OCI-LY7 (cell line): ENCODE measurements at regions not wholly inside any gene's neighbourhood (a gene's known extent, or its start where the extent isn't known, plus 50 kb on each side); places are given as distances from the start of the nearest gene placed in this dataset.

Experiments
- EZH2phosphoT487 ChIP-seq: fragments of 200-600 bp; sonication (generic); IDR thresholded peaks from 2 replicates; pipeline ENCODE4 v1.6.1; 2018; ENCODE audit warnings: low read depth, borderline replicate concordance, mild to moderate bottlenecking, mixed run types, antibody characterized with exemption, low read length, moderate library complexity, mixed read lengths
- TF ChIP-seq, protein P1 (sequence below): fragments of 200-600 bp; sonication (generic); conservative IDR thresholded peaks from 2 replicates; pipeline ENCODE4 v1.5.1; 2014; ENCODE audit warnings: mild to moderate bottlenecking, antibody characterized with exemption, low read length, moderate library complexity, mixed read lengths

DNA sequence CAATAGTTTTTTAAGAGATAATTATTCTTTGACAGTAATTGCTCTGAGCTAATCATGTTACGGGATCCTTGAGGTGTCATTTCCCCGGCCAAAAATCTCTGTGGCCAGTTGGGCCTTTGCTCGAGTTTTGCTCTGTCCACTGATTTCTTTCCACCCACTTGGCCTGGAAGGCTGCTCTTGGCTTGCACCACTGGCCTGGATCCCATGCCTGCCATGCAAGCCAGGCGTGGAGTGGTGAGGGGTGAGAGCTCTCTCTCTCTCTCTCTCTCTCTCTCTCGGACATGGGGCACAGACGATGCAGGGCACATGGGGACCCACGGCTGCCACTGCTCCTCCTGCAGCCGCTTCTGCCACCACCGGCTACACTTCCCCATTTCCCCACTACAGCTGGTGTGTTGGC, 853.0 kb upstream of the GCFC2 start:
- TF ChIP-seq, protein P1, sequence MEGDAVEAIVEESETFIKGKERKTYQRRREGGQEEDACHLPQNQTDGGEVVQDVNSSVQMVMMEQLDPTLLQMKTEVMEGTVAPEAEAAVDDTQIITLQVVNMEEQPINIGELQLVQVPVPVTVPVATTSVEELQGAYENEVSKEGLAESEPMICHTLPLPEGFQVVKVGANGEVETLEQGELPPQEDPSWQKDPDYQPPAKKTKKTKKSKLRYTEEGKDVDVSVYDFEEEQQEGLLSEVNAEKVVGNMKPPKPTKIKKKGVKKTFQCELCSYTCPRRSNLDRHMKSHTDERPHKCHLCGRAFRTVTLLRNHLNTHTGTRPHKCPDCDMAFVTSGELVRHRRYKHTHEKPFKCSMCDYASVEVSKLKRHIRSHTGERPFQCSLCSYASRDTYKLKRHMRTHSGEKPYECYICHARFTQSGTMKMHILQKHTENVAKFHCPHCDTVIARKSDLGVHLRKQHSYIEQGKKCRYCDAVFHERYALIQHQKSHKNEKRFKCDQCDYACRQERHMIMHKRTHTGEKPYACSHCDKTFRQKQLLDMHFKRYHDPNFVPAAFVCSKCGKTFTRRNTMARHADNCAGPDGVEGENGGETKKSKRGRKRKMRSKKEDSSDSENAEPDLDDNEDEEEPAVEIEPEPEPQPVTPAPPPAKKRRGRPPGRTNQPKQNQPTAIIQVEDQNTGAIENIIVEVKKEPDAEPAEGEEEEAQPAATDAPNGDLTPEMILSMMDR, result no peak
- no peak for TF ChIP-seq EZH2phosphoT487
